Activated CD4-positive, alpha-beta T cell treated with anti-CD3 and anti-CD28 coated beads for 48 hours (primary cell): ENCODE measurements at regions not wholly inside any gene's neighbourhood (a gene's known extent, or its start where the extent isn't known, plus 50 kb on each side); places are given as distances from the start of the nearest gene placed in this dataset.
A peak's percentile ranks its signal among the peaks of the same experiment; 100 is the strongest.

Experiments
- DNase-seq: peaks from one replicate; pipeline ENCODE4 v3.0.0-alpha.2; 2020

DNA sequence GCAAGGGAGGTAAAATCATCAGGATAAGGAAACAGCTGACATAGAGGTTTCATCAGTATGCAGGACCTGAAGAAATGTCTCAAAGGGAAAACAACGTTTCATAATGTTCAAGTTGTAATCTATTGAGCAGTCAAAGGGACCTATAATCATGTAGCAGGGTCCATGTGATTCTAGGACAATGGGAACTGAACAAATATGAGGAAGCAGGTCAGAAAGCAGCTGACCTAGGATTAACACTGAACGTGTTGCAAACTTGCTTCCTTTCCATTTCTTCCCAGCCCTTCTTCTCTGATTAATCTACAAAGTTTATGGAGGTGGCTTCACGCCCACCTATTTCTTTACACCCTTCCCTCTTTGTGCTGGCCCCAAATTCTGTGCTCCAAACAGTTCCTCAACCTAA lies 256.9 kb upstream of the AKR1E2 start:
- no peak for DNase-seq

- DNase-seq, result no peak
Measured at GRCh38 chr10:4568731-4569130, 257.3 kb upstream of the AKR1E2 start.

GRCh38 chr10:4568086-4568485 lies 257.9 kb upstream of the AKR1E2 start:
- DNase-seq, result no peak

DNA sequence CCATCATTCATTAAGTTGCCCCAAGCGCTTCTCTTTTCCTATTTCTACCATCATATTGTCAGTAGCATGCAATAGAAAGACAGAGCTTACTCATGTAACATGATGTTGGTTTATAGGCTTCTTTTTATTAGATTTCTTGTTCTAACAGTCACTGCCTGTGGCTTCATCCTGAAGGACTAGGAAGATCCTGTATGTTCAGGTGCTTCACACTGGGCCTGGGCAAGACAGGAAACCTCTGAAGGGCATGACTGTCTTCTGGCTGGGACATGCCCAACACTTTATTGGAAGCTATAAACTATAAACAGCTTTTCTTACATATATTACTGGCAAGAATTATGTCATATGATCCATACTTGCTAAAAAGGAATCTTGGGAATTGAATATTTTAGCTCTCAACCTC lies 258.4 kb upstream of the AKR1E2 start:
- DNase-seq, result no peak

DNA sequence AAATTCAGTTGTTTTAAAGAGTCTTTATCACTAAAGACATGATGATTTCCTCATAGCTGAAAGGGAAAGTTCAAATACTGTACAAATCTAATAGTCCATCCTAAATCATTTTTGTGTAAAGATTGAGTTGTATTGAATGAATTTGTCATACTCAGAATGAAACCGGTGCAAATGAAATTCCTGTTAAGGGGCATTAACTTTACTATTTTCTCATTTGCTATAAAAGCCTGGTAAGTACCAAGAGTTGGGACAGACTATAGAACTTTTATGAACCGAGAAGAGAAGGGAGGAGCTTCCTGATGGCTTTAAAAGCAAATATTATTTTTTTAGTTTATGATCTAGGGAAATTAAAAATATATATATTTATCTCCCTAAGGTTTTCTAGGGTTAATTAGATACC lies 260.0 kb upstream of the AKR1E2 start:
- no peak for DNase-seq

DNA sequence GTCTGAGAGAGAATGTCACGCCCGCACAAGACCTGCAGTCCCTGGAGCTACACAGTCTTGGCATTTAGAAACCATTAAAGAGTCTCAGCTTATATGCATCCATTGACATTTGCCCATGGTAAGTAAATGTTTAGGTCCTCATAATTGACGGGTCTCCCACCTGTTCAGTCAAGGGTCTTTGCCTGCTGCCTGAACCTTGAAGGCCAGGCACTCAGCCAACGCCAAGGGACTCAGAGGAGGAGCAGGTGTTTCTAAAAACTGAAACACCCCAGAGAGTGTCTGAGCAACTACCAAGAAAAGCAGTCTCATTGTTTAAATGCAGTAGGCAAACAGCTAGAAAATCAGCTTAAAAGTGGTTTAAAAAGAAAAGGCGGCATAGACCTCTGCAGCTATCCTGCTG lies 264.7 kb upstream of the AKR1E2 start:
- no peak for DNase-seq

DNA sequence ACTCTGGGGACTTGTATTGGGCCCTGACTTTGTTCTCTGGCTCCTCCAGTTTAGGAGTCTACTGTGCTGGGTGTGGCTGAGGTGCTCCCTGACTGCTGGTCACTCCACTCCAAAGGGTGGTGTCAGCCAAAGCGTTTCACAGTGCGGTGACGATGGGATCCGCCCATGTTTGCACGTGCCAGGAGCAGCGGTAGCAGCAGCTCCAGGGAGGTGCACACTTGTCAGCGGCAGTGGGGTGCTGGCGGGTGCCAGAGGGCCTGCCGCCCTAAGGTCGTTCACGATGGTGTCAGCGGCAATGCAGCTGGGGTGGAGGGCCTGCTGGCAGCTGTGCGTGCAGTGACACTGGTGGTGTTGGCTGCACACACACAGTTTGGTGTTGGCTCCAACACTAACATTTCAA lies 268.5 kb upstream of the AKR1E2 start:
- no peak for DNase-seq

DNA sequence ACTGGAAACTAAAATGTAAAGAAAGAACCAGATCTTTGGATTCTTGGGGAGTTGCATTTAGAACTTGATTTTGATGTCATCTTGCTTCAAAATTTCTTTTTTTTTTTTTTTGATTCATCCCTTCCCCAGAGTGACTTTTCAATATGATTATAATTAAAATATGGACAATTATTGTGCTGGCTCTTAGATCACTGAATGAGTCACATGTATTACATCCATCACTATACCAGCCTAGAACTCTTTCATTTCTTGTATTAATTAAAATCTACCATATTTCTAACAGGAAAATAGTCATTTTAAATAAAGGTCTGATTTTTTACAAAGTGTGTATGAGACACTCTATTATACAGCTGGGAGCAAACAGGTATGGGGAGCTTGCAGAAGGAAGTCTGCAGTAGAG lies 269.5 kb upstream of the AKR1E2 start:
- no peak for DNase-seq

GRCh38 chr10:4555920-4556319 lies 270.1 kb upstream of the AKR1E2 start:
- no peak for DNase-seq

- DNase-seq, result no peak
Measured at GRCh38 chr10:4549139-4549653, 276.8 kb upstream of the AKR1E2 start.

DNA sequence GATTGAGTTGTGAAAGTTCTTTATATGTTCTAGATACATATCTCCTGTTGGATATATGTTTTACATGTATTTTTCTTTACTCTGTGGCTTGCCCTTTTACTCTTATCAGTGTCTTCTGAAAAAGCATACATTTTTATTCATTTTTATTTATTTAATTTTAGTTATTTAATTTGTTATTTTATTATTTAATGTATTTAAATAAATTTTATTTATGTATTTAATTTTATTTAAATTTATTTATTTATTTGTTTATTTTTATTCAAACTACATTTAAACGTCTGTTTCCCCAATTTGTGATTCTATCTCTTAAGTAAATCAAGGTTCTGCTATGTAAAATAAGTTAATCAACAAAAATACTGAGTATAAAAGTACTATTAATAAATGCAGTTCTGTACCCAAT lies 279.1 kb upstream of the AKR1E2 start:
- no peak for DNase-seq

GRCh38 chr10:4546500-4546899 lies 279.5 kb upstream of the AKR1E2 start:
- DNase-seq, result peak; percentile 47

GRCh38 chr10:4545062-4545461 lies 280.9 kb upstream of the AKR1E2 start:
- DNase-seq, result no peak

GRCh38 chr10:4543938-4544533 lies 282.0 kb upstream of the AKR1E2 start:
- no peak for DNase-seq

DNA sequence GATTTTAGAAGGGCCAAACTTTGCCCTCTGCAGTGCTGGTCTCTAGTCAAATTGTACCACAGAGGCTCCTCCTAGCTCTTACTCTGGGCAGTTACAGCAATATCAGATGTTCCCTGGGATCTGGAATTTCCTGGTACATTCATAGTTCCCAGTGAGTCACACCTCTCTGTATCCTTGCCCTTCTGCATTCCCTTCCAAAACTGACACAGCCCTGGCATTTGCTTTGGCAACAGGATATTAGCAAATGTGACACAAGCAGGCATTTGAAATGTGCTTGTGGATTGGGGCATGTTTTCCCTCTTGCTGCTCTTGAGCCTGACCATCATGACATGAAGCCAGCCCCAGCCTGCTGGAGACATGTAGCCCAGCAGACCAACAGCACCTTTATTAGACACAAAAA lies 284.7 kb upstream of the AKR1E2 start:
- no peak for DNase-seq

DNA sequence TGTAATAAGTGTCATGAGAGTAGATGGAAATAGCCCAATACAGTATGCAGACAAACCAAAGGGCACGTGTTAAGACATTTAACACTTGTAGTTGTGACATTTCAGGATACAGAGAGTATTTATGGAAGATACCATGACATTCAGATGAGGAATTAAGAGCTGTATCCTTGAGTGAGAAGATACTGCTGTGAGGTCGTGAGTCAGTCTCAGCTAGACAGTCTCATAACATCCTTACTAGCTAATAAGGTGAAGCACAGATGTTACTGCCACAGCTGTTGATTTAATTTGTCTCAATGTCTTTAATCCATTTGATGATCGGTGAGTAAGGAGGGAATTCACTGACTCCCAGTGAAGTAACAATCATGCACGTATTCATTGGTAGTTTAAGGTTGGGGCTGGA lies 288.0 kb upstream of the AKR1E2 start:
- DNase-seq, result no peak

- no peak for DNase-seq
Measured at GRCh38 chr10:4535521-4535920, 290.5 kb upstream of the AKR1E2 start.

- DNase-seq, result no peak
Measured at GRCh38 chr10:4533621-4534020, 292.4 kb upstream of the AKR1E2 start.

- no peak for DNase-seq
Measured at GRCh38 chr10:4532976-4533375, 293.0 kb upstream of the AKR1E2 start.

GRCh38 chr10:4532467-4532866 lies 293.5 kb upstream of the AKR1E2 start:
- no peak for DNase-seq

- DNase-seq, result no peak
Measured at GRCh38 chr10:4532011-4532410, 294.0 kb upstream of the AKR1E2 start.

DNA sequence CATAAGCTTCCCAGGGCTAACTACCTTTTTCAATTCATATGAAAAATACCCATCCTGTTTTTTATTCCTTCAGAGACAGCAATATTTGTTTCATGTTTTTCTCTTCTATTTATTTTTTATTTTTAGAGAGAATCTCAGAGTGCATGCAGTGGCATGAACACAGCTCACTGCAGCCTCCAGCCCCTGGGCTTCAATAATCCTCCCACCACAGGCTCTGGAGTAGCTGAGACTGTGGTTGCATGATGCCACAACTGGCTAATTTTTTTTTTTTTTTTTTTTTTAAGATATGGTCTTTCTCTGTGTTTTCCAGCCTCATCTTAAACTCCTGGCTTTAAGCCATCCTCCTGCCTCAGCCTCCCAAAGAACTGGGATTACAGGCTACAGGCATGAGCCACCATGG lies 296.7 kb upstream of the AKR1E2 start:
- no peak for DNase-seq

GRCh38 chr10:4527281-4527970 lies 298.6 kb upstream of the AKR1E2 start:
- DNase-seq, result no peak

GRCh38 chr10:4526311-4526731 lies 299.7 kb upstream of the AKR1E2 start:
- DNase-seq, result no peak

- DNase-seq, result no peak
Measured at GRCh38 chr10:4525103-4525502, 300.9 kb upstream of the AKR1E2 start.
